IMR-90 (cell line): ENCODE measurements at regions not wholly inside any gene's neighbourhood (a gene's known extent, or its start where the extent isn't known, plus 50 kb on each side); places are given as distances from the start of the nearest gene placed in this dataset.

Source experiments
- ATAC-seq: fragments of 200-7000 bp; cut with Tn5 transposase; 2 replicates; pipeline ENCODE4 v1.9.1; 2020; ENCODE audit warnings: low read depth, mild to moderate bottlenecking, moderate library complexity
- BruUV-seq: library from RNA; stranded (reverse); fragments of 400-500 nt; replicated peaks from 2 replicates; lab custom pipeline; 2021; lab: Mats Ljungman, UMichigan
- CTCF ChIA-PET: fragments of 300-600 bp; formaldehyde crosslinking; extraction: SDS; loops from one replicate; lab custom pipeline; 2021; ENCODE audit warnings: antibody characterized with exemption; lab: Yijun Ruan, JAX
- POLR2A ChIA-PET: fragments of 300-600 bp; sonication (Branson Sonifier 250); formaldehyde crosslinking; loops from one replicate; lab custom pipeline; 2022; ENCODE audit warnings: antibody characterized with exemption; ENCODE audit not compliant: unreplicated experiment; lab: Charles Lee
- DNase-seq: peaks from one replicate; pipeline ENCODE4 v3.0.0; 2013
- H2AFZ ChIP-seq: replicated peaks from 2 replicates; pipeline ENCODE3; 2013; ENCODE audit warnings: low read length, mild to moderate bottlenecking; ENCODE audit not compliant: poor library complexity
- H2AK5ac ChIP-seq: 2 replicates; pipeline ENCODE4 v1.6.1; 2013; ENCODE audit warnings: low read depth, low read length, inconsistent platforms
- H2AK9ac ChIP-seq: replicated peaks from 2 replicates; pipeline ENCODE3; 2013; ENCODE audit warnings: mild to moderate bottlenecking, low read depth, low read length, moderate library complexity; ENCODE audit not compliant: poor library complexity
- H2BK120ac ChIP-seq: 2 replicates; pipeline ENCODE4 v1.6.1; 2013; ENCODE audit warnings: low read depth, low read length, inconsistent platforms
- H2BK15ac ChIP-seq: 3 replicates; pipeline ENCODE4 v1.6.1; 2013; ENCODE audit warnings: low read depth, low read length, inconsistent platforms
- H2BK20ac ChIP-seq: 2 replicates; pipeline ENCODE4 v1.6.1; 2013; ENCODE audit warnings: low read depth, mild to moderate bottlenecking, inconsistent platforms, low read length, moderate library complexity
- H2BK5ac ChIP-seq: 2 replicates; pipeline ENCODE4 v1.6.1; 2013; ENCODE audit warnings: mild to moderate bottlenecking, low read depth, low read length, inconsistent platforms; ENCODE audit not compliant: poor library complexity, severe bottlenecking
- H3K14ac ChIP-seq: replicated peaks from 2 replicates; pipeline ENCODE4 v1.6.1; 2013; ENCODE audit warnings: low read depth, low read length, inconsistent platforms
- H3K18ac ChIP-seq: 2 replicates; pipeline ENCODE4 v1.6.1; 2013; ENCODE audit warnings: low read depth, low read length, control low read depth
- H3K23ac ChIP-seq: 2 replicates; pipeline ENCODE4 v1.6.1; 2013; ENCODE audit warnings: low read depth, low read length, inconsistent platforms
- H3K27ac ChIP-seq: 2 replicates; pipeline ENCODE4 v1.5.1; 2013; ENCODE audit warnings: mild to moderate bottlenecking, control low read depth, low read length; ENCODE audit not compliant: insufficient read depth
- H3K27me3 ChIP-seq: 2 replicates; pipeline ENCODE4 v1.6.1; 2013; ENCODE audit warnings: low read length; ENCODE audit not compliant: control insufficient read depth, insufficient read depth
- H3K36me3 ChIP-seq: 2 replicates; pipeline ENCODE4 v1.6.1; 2013; ENCODE audit warnings: low read length, mixed read lengths; ENCODE audit not compliant: control insufficient read depth, insufficient read depth
- H3K4ac ChIP-seq: 2 replicates; pipeline ENCODE4 v1.6.1; 2013; ENCODE audit warnings: low read depth, low read length, inconsistent platforms
- H3K4me1 ChIP-seq: 2 replicates; pipeline ENCODE4 v1.6.1; 2013; ENCODE audit warnings: low read length, mixed read lengths; ENCODE audit not compliant: control insufficient read depth, insufficient read depth
- H3K4me2 ChIP-seq: 2 replicates; pipeline ENCODE4 v1.6.1; 2013; ENCODE audit warnings: low read depth, mild to moderate bottlenecking, control low read depth, low read length, moderate library complexity
- H3K4me3 ChIP-seq: 2 replicates; pipeline ENCODE4 v1.5.1; 2013; ENCODE audit warnings: low read depth, mild to moderate bottlenecking, control low read depth, low read length, moderate library complexity; ENCODE audit not compliant: insufficient read depth
- H3K56ac ChIP-seq: 2 replicates; pipeline ENCODE4 v1.6.1; 2013; ENCODE audit warnings: low read length, inconsistent platforms; ENCODE audit not compliant: insufficient read depth; ENCODE audit errors: extremely low read depth
- H3K79me1 ChIP-seq, 2 experiments: 2 replicates each; pipeline ENCODE4 v1.6.1; 2013; ENCODE audit warnings: low read length in 2 of 2, inconsistent platforms in 1 of 2, low read depth in 1 of 2
- H3K9ac ChIP-seq: 2 replicates; pipeline ENCODE4 v1.6.1; 2013; ENCODE audit warnings: low read depth, low read length, control low read depth
- H3K9me1 ChIP-seq: 2 replicates; pipeline ENCODE4 v1.6.1; 2013; ENCODE audit warnings: low read length, inconsistent platforms; ENCODE audit not compliant: insufficient read depth
- H3K9me3 ChIP-seq: 2 replicates; pipeline ENCODE4 v1.6.1; 2013; ENCODE audit warnings: low read length; ENCODE audit not compliant: control insufficient read depth, insufficient read depth
- H4K20me1 ChIP-seq: 2 replicates; pipeline ENCODE4 v1.6.1; 2013; ENCODE audit warnings: low read length, inconsistent platforms; ENCODE audit not compliant: insufficient read depth
- H4K5ac ChIP-seq: 2 replicates; pipeline ENCODE4 v1.6.1; 2013; ENCODE audit warnings: mild to moderate bottlenecking, low read depth, low read length, control low read depth
- H4K8ac ChIP-seq, 2 experiments: 2 replicates each; pipeline ENCODE4 v1.6.1; 2013; ENCODE audit warnings: low read depth in 2 of 2, low read length in 2 of 2, control low read depth in 1 of 2, inconsistent platforms in 1 of 2
- H4K91ac ChIP-seq: 2 replicates; pipeline ENCODE4 v1.6.1; 2013; ENCODE audit warnings: low read depth, low read length, inconsistent platforms; ENCODE audit not compliant: insufficient read depth
- CEBPB ChIP-seq: IDR thresholded peaks from 2 replicates; pipeline ENCODE4 v1.6.1; 2012; ENCODE audit warnings: low read depth, low read length, improper control_type of control experiment
- MAFK ChIP-seq: IDR thresholded peaks from 2 replicates; pipeline ENCODE4 v1.6.1; 2012; ENCODE audit warnings: low read depth, low read length, improper control_type of control experiment
- MAZ ChIP-seq: IDR thresholded peaks from 2 replicates; pipeline ENCODE4 v1.6.1; 2012; ENCODE audit warnings: low read depth, mild to moderate bottlenecking, low read length, improper control_type of control experiment, moderate library complexity, borderline replicate concordance
- MXI1 ChIP-seq: IDR thresholded peaks from 2 replicates; pipeline ENCODE4 v1.6.1; 2012; ENCODE audit warnings: low read depth, mild to moderate bottlenecking, low read length, moderate library complexity, borderline replicate concordance
- NFE2L2 ChIP-seq: fragments of 150-350 bp; IDR thresholded peaks from 2 replicates; pipeline ENCODE4 v1.6.1; 2016; ENCODE audit warnings: low read depth, mild to moderate bottlenecking, low read length
- POLR2A ChIP-seq: IDR thresholded peaks from 2 replicates; pipeline ENCODE4 v1.6.1; 2012; ENCODE audit warnings: mild to moderate bottlenecking, low read depth, low read length
- RAD21 ChIP-seq: IDR thresholded peaks from 2 replicates; pipeline ENCODE4 v1.6.1; 2012; ENCODE audit warnings: low read length, improper control_type of control experiment
- RCOR1 ChIP-seq: IDR thresholded peaks from 2 replicates; pipeline ENCODE4 v1.6.1; 2012; ENCODE audit warnings: mild to moderate bottlenecking, low read length, improper control_type of control experiment; ENCODE audit not compliant: insufficient replicate concordance
- RFX5 ChIP-seq: IDR thresholded peaks from 2 replicates; pipeline ENCODE4 v1.8.0; 2012; ENCODE audit warnings: low read depth, mild to moderate bottlenecking, low read length, moderate library complexity
- SMC3 ChIP-seq: fragments of 150-350 bp; IDR thresholded peaks from 2 replicates; pipeline ENCODE4 v1.6.1; 2016; ENCODE audit warnings: low read depth, mild to moderate bottlenecking, antibody characterized with exemption, low read length, moderate library complexity
- WGBS, 2 experiments: methylation state at CpG; one replicate each; pipeline versions ENCODE4 v1.1.5 to v1.1.7; 2013; ENCODE audit warnings: missing lambda C conversion rate in 2 of 2; ENCODE audit not compliant: insufficient read length in 1 of 2; ENCODE audit errors: extremely low coverage in 2 of 2; 5-methylcytosine and 5-hydroxymethylcytosine counted together
- dilution Hi-C: fragments of 300-500 bp; cut with HindIII; formaldehyde crosslinking; loops from one replicate; pipeline ENCODE4 v1.14.3; 2018; ENCODE audit warnings: low sequenced_read_pairs; ENCODE audit not compliant: unreplicated experiment
- in situ Hi-C: fragments of 300-500 bp; cut with MboI; formaldehyde crosslinking; loops from 3 replicates; pipeline ENCODE4 v1.14.3; 2019; ENCODE audit warnings: low sequenced_read_pairs, inconsistent platforms, mixed read lengths
- intact Hi-C: fragments of 100-400 bp; cut with micrococcal nuclease; formaldehyde crosslinking; loops from 2 replicates; pipeline ENCODE4 v1.10.0; 2022
- TF ChIP-seq, protein P1 (sequence below): conservative IDR thresholded peaks from 2 replicates; pipeline ENCODE4 v1.5.1; 2012; ENCODE audit warnings: mild to moderate bottlenecking, low read depth, low read length, improper control_type of control experiment

DNA sequence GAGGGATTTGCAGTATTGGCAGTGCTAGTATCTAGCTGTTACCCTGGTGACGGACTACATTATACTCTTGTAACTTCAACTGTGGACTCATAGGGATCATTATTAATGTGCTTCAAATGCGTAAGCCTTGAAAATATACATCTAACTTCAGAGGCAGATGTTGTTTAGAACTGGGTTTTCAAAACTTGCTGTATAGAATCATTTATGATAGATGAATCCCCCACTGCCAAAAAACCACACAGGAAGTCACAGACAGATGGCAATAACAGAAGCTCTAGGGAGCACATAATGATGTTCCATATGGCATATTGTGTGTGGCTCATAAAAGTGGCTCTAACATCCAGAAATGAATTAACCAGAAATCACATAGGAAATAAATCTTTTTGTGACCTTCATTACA is 62.3 kb upstream of the RELL1 start:
- no peak for ATAC-seq
- in situ Hi-C loops (no loop called here), intact Hi-C loops (no loop called here), dilution Hi-C loops (no loop called here)
- no peak overlapping the region for H4K91ac ChIP-seq
- no peak for DNase-seq
- no CpG with 5 or more reads among the region's 2 CpGs for WGBS, 2 experiments
- no peak overlapping the region for H4K5ac ChIP-seq
- H2AK5ac ChIP-seq = no peak overlapping the region
- ChIA-PET CTCF (no interaction called here), POLR2A (no interaction called here)
- H2AK9ac ChIP-seq = no peak overlapping the region
- no peak overlapping the region for H2AFZ ChIP-seq
- no peak overlapping the region for H4K8ac ChIP-seq
- H3K4me3 ChIP-seq = no peak overlapping the region
- no peak overlapping the region for H2BK120ac ChIP-seq
- no peak overlapping the region for H3K23ac ChIP-seq
- H3K9ac ChIP-seq = no peak overlapping the region
- no peaks in the 10 kb centered on the region for H3K9me1 ChIP-seq
- no peaks in the 10 kb centered on the region for H3K36me3 ChIP-seq
- H2BK5ac ChIP-seq = no peak overlapping the region
- H3K27ac ChIP-seq = no peak overlapping the region
- no peaks in the 10 kb centered on the region for H3K79me1 ChIP-seq
- H3K4me2 ChIP-seq = no peak overlapping the region
- no TSS peak for BruUV-seq
- no peak for TF ChIP-seq NFE2L2
- no peak for TF ChIP-seq SMC3
- TF ChIP-seq MAZ = no peak
- no peak for TF ChIP-seq RCOR1
- TF ChIP-seq RAD21 = no peak
- no peak for TF ChIP-seq CEBPB
- no peak for TF ChIP-seq MAFK
- TF ChIP-seq, protein P1, sequence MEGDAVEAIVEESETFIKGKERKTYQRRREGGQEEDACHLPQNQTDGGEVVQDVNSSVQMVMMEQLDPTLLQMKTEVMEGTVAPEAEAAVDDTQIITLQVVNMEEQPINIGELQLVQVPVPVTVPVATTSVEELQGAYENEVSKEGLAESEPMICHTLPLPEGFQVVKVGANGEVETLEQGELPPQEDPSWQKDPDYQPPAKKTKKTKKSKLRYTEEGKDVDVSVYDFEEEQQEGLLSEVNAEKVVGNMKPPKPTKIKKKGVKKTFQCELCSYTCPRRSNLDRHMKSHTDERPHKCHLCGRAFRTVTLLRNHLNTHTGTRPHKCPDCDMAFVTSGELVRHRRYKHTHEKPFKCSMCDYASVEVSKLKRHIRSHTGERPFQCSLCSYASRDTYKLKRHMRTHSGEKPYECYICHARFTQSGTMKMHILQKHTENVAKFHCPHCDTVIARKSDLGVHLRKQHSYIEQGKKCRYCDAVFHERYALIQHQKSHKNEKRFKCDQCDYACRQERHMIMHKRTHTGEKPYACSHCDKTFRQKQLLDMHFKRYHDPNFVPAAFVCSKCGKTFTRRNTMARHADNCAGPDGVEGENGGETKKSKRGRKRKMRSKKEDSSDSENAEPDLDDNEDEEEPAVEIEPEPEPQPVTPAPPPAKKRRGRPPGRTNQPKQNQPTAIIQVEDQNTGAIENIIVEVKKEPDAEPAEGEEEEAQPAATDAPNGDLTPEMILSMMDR = no peak
- no peak for TF ChIP-seq POLR2A
- no peak for TF ChIP-seq MXI1
- no peak for TF ChIP-seq RFX5
- no peaks in the 10 kb centered on the region for H3K4me1 ChIP-seq
- H2BK15ac ChIP-seq = no peak overlapping the region
- no peak overlapping the region for H3K18ac ChIP-seq
- no peaks in the 10 kb centered on the region for H4K20me1 ChIP-seq
- no peak overlapping the region for H2BK20ac ChIP-seq
- no peak overlapping the region for H3K14ac ChIP-seq
- no peak overlapping the region for H3K56ac ChIP-seq
- H3K27me3 ChIP-seq = peaks cover 10% of the 10 kb centered on the region
- no peak overlapping the region for H3K4ac ChIP-seq
- no peaks in the 10 kb centered on the region for H3K9me3 ChIP-seq
